Fibroblast of peridontal ligament (primary cell): ENCODE measurements at regions not wholly inside any gene's neighbourhood (a gene's known extent, or its start where the extent isn't known, plus 50 kb on each side); places are given as distances from the start of the nearest gene placed in this dataset.
A peak's percentile ranks its signal among the peaks of the same experiment; 100 is the strongest.
"Not testable (repeated sequence)": the region's sequence is repeated elsewhere in the genome, so short reads cannot be mapped to it uniquely, and the experiment has no call there.

Experiments
- DNase-seq: peaks from one replicate; pipeline ENCODE4 v3.0.0-alpha.2; 2010; ENCODE audit errors: extremely low read depth

DNA sequence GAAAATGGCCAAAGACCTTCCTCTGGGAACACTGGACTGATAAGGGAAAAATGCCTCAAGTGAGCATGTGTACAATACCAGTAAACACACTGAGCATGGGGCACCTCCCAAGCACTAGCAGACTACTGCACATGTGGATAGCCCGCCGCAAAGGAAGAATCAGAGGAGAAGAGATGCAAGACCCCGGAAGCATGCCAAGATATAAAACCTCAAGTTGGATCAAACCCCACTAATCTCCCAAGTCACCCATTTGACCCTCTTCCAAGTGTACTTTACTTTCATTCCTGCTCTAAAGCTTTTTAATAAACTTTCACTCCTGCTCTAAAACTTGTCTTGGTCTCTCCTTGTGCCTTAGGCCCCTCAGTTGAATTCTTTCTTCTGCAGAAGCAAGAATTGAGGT lies 121.1 kb upstream of the PLAAT1 start:
- no peak for DNase-seq

DNA sequence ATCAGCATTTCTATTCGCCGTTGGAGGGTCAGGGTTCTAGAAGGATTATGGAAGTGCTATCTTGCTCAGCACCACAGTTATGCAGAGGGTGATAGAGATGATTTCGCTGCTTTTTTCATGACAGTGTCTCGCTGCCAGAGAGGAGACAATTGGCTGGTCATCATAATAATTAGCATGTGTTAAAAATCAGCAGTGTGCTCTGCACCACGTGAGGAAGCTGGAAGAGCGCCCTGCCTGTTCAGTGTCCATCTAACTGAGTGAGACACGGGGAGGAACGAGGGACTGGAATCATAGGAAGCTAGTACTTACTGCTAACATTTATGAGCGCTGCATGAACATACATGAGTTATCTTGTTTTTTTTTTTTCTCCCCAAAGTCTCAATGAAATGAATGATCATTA lies 116.2 kb upstream of the PLAAT1 start:
- no peak for DNase-seq

DNA sequence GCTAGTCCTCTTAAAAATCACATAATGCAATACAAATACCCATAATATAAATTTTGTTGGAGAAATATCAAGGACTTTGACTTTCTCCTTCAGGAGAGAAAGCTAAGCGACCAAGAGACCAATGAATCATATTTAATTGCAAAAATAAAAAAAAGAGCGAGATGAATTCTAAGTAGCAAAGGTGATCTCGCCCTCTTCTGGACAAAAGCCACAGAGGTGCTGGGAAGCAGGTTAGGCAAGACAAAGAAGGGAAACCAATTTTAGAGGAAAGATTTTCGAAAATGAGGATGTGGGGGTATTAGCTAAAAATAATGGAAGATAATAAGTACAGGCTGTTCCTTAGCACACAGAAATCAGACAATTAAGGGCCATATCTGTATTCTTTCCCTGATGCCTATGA lies 111.4 kb upstream of the PLAAT1 start:
- no peak for DNase-seq

DNA sequence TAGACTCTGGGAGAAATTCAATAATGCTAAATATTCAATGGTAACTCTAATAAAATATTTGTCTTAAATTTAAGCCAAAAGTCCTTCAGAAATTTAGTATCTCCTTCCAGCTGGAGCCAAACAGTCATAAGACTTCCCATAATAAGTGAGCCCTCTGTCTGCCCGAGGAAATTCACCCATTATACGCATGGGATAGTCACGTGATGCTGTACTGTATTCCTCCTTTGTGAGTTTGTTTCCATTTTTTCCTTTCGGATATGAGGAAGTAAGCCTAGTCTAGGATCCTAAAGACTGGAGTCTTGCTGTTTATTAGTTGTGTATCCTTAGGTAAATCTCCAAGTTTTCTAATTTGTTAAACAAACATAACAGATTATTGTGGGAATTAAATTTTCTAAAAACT lies 110.4 kb upstream of the PLAAT1 start:
- DNase-seq: no peak

DNA sequence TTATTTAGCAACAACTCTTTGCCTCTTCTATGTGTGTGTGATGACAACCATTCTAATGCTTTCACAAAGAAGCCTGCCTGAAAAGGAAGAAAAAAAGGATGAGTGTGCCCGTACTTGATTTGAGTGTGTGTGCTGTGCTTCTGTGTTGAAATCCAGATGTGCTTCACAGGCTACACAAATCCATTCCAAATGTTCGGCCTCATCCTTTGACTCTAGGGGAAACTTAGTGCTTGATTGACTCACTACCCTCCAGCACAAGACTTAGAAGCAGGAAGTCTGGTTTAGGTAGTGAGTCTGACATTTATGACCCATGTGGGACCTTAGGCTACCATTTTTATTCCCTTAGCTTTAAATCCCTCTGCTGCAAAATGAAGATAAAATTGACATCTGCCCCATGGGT lies 108.8 kb upstream of the PLAAT1 start:
- DNase-seq: peak; percentile 3

DNA sequence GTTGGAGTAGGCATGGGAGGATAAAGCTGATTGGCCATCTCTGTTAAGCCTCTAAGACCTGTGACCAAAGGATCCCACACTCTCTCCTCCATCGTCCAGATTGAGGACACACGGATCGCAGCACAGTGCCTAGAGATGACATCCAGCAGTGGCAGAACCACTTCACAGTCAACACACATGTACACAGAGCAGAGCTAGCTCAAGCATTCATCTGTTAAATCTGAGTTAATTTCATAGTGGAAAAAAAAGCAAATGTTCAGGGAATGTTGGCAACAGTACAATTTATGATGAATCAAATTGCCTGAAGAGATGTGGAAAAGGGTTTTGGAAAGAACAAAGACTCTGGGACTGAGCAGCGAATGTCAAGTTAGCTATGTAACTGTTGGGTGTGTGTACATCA lies 108.1 kb upstream of the PLAAT1 start:
- DNase-seq: peak; percentile 14

DNA sequence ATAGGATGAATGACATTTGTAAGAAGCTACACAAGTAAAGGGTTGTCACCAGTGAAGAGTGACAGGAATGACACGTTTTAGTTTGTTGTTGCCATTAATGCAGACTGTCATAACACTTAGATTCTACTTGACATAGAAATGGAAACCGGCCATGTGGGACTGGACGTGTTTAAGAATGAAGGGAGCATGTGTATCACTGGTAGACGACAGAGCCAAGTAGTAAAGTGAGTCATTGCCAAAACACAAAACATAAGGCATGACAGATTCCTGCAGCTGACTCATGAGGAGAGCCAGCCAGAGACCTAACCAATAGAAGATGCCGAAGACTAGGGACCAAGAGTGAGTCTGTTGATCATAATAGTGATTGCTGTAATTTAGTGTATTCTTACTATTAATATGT lies 106.2 kb upstream of the PLAAT1 start:
- DNase-seq: peak; percentile 37

DNA sequence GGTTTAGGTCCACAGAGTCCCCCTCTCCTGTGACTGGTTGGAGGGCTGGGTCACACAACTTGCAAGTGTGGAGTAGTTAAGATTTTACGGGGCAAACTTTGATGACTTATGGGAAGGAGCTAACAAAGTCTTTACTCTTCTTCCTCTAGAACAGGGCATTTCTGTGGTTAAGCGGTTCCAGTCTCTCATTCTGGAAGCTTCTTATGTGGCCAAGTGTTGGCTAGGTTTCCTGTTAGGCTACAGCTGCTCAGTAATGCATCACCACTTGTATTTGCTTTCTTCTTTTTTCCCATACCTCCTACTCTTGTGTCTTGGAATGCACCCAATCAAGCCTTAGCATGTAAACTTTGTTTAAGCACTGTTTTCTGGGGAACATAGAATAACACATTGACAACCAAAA lies 100.6 kb upstream of the PLAAT1 start:
- DNase-seq: no peak

DNA sequence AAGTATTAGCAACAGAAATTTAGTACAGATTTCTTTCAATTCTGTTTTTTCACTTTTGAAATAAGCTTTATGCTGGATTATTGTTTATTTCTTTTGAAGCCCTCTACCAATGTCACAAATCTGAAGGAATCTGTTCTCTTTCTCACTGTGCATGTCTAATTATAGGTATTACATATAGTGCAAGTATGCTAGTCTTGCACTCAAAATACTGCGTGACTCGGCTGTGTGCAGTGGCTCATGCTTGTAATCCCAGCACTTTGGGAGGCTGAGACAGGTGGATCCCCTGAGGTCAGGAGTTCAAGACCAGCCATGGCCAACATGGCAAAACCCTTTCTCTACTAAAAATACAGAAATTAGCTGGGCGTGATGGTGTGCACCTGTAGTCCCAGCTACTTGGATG lies 95.8 kb upstream of the PLAAT1 start:
- no peak for DNase-seq

DNA sequence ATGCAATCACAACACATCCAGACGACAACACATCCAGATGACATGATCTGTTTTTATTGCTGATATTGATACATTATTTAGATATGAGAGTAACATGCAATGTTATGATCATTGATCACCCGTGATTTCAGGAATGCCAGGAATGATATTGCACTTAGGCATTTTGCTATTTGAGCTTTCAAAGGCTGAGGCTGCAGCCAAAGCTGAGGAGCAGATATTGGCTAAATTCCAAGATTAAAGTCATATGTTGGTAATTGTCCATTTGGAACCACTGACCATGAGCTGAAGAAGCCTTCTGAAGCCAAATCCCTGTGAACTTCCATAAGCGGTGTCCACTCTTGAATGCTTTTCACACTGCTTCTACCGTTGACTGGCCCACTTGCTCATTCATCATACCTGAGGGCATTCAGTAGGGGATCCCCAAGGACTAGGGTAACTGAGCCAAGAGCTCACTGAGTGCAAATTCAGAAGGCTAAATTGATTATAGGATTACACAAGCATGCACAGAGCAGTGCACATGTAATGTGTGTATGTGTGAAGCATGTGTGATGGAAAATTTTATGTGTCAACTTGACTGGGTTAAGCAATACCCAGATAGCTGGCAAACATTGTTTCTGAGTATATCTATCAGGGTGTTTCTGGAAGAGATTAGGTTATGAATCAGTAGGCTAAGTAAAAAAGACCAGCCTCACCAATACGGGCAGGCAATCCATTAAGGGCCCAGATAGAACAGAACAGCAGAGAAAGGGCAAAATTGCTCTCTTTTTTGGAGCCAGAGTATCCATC lies 92.1 kb upstream of the PLAAT1 start:
- DNase-seq: no peak

DNA sequence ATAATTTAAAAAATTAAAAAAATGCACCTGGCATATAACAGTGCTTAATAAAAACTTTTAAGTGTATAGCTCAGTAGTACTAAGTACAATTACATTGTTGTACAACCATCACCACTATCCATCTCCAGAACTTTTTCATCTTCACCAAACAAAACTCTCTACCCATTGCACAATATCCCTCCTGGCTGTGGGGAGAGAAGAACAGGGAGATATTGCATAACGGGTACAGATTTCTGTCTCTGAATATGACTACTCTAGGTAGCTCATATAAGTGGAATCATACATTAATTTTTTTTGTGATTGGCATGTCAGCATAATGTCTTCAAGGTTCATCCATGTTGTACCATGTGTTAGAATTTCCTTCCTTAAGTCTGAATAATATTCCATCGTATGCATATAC lies 91.0 kb upstream of the PLAAT1 start:
- DNase-seq: no peak

DNA sequence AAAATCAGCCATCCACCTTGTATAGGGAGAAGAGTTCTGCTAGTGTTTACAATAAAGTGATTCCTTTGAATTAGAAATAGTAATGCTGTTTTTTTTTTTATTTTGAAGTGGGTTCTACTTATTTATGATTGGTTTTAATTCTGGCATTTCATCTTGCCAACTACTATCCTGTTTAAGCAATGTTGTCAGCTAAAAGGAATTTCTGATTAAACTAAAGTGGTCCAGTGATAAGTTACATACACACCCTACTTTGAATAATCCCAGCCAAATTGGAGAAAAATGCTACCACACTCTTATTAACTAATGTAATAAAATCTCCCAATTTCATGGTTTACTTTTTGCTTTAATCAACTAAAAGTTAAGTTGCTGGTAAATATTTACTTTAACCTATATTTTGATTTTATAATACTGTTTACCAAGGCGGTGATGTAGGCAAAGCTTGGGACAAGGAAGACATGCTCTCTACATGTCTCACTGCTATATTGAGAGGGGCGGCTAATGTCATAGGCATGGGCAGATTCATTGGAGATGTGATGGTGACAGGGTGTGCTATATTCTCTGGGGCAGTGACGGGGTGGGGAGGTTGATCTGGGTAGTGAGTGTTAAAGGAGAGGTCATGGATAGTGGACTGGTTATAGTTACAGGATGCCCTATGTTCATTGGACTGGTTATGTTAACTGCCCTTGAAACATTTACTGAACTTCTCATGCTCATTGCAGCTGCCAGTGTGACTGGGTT lies 85.8 kb upstream of the PLAAT1 start:
- DNase-seq: not testable (repeated sequence)

DNA sequence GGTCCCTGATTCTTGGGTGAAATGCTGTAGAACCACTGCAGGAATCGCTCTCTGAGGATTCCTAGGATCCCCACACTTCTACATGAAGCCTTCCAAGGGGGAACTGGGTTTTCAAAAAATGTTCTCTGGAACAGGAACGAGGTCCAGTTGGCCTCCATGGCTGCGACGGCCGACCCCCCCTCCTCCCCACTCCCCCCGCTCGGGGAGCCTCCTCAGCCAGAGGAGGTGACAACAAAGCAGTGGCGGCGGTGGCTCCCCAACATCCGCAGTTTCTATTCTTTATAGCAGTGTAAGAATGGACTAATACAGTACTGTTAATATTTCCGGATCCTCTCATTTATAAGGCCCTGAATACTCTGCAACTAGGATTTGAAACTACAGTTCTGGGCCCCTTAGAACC lies 84.0 kb upstream of the PLAAT1 start:
- no peak for DNase-seq

DNA sequence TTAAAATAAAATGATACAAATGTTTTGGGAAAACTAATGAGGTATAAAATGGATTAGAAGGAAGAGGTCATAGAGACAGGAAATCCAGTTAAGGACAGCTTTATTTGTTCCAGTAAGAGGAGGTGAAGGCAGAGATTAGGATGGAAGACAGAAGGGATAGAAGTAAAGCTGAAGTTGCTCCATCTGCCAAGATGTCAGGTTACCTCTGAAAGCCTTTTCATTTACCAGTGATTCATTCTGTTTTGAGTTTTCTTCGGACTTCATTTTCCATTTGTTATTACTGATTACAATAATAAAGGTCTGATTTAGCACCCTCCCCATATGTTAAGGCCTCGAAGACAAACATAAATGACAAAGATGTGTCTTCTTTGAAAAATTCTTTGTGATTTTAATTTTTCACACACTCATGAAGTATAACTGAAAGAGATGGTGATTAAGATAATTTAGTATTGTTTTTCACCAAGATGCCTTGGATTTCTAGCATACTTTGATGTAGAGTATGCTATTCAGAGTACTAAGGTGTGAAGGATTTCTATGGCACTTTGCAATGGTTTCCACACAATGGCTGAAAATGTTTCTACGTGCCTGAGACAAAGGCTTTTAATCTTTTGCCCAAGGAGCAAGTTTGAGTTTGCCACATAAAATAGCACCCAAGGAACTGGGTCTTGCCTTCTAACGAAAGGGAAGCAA lies 75.4 kb upstream of the PLAAT1 start:
- no peak for DNase-seq

DNA sequence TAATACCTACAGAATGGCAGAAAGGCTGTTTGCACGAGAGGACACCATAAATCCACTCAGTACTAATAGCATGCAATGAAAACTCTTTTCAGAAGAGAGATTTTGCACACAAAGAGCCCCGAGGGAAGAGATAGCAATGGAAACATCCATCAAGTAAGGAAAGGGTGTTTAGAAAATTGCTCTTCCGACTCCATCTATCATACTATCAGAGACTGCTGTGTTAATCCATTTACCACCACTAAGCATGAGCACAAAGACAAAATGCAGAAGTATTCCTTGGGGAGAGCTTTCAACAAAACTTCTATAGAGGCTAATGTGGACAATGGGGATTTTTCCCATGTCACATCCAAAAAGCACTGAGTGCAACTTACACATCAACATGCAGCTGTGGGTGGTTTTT lies 72.1 kb upstream of the PLAAT1 start:
- DNase-seq: no peak

DNA sequence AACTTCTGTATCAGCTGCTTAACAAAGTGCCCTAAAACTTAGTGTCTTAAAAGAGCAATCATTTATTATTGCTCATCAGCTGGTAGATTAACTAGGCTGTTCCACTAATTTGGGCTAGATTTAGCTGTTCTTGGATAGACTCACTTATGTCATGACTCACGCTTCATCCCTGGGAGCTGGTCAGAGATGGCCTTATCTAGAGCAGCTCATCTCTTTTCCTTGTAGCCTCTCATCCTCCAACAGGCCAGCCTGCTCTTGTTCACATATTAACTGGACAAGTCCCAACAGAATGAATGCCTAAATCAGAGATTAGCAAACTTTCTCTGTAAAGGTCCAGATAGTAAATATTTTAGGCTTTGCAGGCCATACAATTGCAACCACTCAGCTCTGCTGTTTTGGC lies 66.9 kb upstream of the PLAAT1 start:
- no peak for DNase-seq

DNA sequence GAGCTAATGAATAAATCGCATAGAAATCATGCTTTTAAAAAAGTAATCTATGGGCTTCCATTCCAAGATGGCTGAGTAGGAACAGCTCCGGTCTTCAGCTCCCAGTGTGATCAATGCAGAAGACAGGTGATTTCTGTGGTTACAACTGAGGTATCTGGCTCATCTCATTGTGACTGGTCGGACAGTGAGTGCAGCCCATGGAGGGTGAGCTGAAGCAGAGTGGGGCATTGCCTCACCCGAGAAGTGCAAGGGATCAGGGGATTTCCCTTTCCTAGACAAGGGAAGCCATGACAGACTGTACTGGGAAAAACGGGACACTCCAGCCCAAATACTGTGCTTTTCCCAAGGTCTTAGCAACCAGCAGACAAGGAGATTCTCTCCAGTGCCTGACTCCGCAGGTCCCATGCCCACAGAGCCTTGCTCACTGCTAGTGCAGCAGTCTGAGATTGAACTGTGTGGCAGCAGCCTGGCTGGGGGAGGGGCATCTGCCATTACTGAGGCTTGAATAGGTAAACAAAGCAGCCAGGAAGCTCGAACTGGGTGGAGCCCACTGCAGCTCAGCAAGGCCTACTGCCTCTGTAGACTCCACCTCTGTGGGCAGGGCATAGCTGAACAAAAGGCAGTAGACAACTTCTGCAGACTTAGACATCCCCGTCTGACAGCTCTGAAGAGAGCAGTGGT lies 61.5 kb upstream of the PLAAT1 start:
- DNase-seq: not testable (repeated sequence)

DNA sequence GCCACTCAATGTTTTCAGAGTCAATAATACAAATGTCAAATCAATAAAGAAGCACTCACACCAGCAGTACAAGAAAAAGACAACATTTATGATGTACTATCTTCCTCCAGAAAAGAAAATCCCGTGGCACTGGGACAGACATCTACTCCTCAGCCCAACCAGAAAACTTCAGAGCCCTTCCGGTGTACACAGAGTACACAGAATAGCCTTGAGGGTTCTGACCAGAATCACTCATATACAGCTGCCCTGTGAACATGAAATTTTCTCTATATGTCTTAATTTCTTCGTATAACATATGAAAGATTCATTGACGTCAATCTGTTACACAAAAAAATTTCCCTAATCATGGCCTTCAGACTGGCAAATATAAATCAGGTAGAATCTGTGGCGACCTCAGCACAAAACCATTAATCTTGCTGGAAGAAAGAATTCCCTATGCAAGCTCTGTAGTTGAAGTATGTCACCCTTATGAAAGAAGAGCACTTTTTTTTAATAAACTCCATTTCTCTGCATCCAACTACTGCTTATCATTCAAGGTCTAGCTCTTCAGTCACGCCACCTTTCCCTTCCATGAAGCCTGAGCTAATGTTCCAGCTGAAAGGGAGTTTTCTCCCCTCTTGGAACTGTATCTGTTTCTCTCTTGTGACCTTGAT lies 53.8 kb upstream of the PLAAT1 start:
- DNase-seq: no peak

DNA sequence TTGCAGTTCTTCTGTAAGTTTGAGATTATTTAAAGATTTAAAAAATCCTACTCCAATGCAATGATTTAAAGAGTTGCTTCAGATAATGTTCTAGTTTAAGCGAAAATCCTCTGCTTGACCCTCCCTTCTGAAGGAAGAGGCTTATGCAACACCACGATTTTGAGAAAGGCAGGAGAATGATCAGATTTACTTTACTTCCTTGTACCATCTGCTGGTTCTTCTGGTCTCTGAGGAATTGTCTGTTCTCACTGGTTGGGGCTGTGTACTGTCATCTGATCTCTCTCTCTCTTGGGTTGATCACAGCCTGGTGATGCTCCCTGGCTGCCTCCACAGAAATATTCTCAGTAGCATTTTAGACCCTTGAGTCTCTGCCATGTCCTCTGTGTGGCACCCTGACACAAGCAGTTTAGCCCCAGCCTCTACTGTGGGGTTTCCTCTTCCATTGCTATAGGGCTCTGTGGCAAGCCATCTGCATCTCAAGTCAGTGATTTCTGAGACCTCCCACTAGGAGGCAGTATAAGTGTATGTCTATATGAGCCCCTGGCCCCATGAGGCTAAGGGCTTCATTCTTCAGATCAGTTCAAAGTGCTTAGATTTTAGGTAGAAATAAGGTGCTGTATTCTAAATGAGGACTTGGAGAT lies 50.8 kb upstream of the PLAAT1 start:
- DNase-seq: no peak
